B cell (primary cell): ENCODE measurements at regions not wholly inside any gene's neighbourhood (a gene's known extent, or its start where the extent isn't known, plus 50 kb on each side); places are given as distances from the start of the nearest gene placed in this dataset.

ENCODE experiments used
- ATAC-seq: fragments of 200-7000 bp; cut with Tn5 transposase; one replicate; pipeline ENCODE4 v1.10.0; 2021; ENCODE audit warnings: low read depth, mild to moderate bottlenecking, moderate number of reproducible peaks, moderate library complexity
- CTCF ChIA-PET: fragments of 350-600 bp; sonication (Branson Sonifier 250); formaldehyde crosslinking; loops from one replicate; lab custom pipeline; 2021; ENCODE audit warnings: antibody characterized with exemption, inconsistent platforms; lab: Charles Lee
- POLR2A ChIA-PET: fragments of 350-600 bp; sonication (Branson Sonifier 250); formaldehyde crosslinking; loops from one replicate; lab custom pipeline; 2021; ENCODE audit warnings: antibody characterized with exemption; lab: Charles Lee
- DNase-seq: peaks from one replicate; pipeline ENCODE4 v3.0.0; 2013
- H2AFZ ChIP-seq: 2 replicates; pipeline ENCODE4 v1.6.1; 2012; ENCODE audit warnings: mild to moderate bottlenecking, low read depth, low read length; ENCODE audit not compliant: insufficient read depth, poor library complexity, severe bottlenecking
- H3K27ac ChIP-seq, 2 donors: 1 replicate in 1 of 2; 2 replicates in 1 of 2; pipeline ENCODE4 v1.5.1; 2012 to 2013; ENCODE audit warnings: low read length in 2 of 2, mild to moderate bottlenecking in 2 of 2, moderate library complexity in 1 of 2
- H3K27me3 ChIP-seq, 4 experiments: fragments of 200-600 bp in 1 of 4; sonication (generic) in 1 of 4; replicated peaks in 1 of 4; 1 replicate in 2 of 4; 2 replicates in 2 of 4; pipeline versions ENCODE4 v1.6.1 to v1.7.0; 2013 to 2016; ENCODE audit warnings: low read length in 3 of 4, mild to moderate bottlenecking in 2 of 4, mixed read lengths in 1 of 4, moderate library complexity in 1 of 4; ENCODE audit not compliant: insufficient read depth in 4 of 4, control insufficient read depth in 3 of 4; ENCODE audit errors: control extremely low read depth in 1 of 4
- H3K36me3 ChIP-seq, 2 experiments: replicated peaks in 1 of 2; 1 replicate in 1 of 2; 2 replicates in 1 of 2; pipeline versions ENCODE4 v1.6.1 to v1.7.1; 2013; ENCODE audit warnings: low read length in 1 of 2; ENCODE audit not compliant: insufficient read depth in 2 of 2, control insufficient read depth in 1 of 2; ENCODE audit errors: control extremely low read depth in 1 of 2, extremely low read depth in 1 of 2
- H3K4me1 ChIP-seq, 2 donors: fragments of 200-600 bp in 1 of 2; sonication (generic) in 1 of 2; 1 replicate in 1 of 2; 2 replicates in 1 of 2; pipeline versions ENCODE4 v1.5.1 to v1.6.1; 2013 to 2017; ENCODE audit warnings: low read length in 2 of 2; ENCODE audit not compliant: control insufficient read depth in 2 of 2, insufficient read depth in 2 of 2
- H3K4me2 ChIP-seq: replicated peaks from 2 replicates; pipeline ENCODE3; 2012; ENCODE audit warnings: mild to moderate bottlenecking, low read depth, low read length; ENCODE audit not compliant: poor library complexity, severe bottlenecking
- H3K4me3 ChIP-seq, 5 experiments: fragments of 200-600 bp in 1 of 5; sonication (generic) in 1 of 5; 1 replicate in 3 of 5; 2 replicates in 2 of 5; pipeline versions ENCODE4 v1.5.1 to v1.7.0; 2011 to 2016; ENCODE audit warnings: low read length in 4 of 5, mild to moderate bottlenecking in 4 of 5, low read depth in 2 of 5, control low read depth in 1 of 5, moderate library complexity in 1 of 5; ENCODE audit not compliant: insufficient read depth in 1 of 5; ENCODE audit errors: control extremely low read depth in 1 of 5, extremely low read depth in 1 of 5
- H3K79me2 ChIP-seq: fragments of 200-600 bp; sonication (generic); one replicate; pipeline ENCODE4 v1.6.0; 2016; ENCODE audit warnings: low read length; ENCODE audit not compliant: control insufficient read depth, insufficient read depth
- H3K9ac ChIP-seq: fragments of 200-600 bp; sonication (generic); 2 replicates; pipeline ENCODE4 v1.6.1; 2017; ENCODE audit warnings: mild to moderate bottlenecking, low read length, moderate library complexity
- H3K9me3 ChIP-seq, 3 donors: one replicate each; pipeline versions ENCODE4 v1.6.1 to v1.7.1; 2013; ENCODE audit warnings: low read length in 2 of 3; ENCODE audit not compliant: control insufficient read depth in 2 of 3, insufficient read depth in 1 of 3; ENCODE audit errors: control extremely low read depth in 1 of 3
- H4K20me1 ChIP-seq: 2 replicates; pipeline ENCODE4 v1.6.0; 2012; ENCODE audit warnings: mild to moderate bottlenecking, low read length; ENCODE audit not compliant: insufficient read depth, control insufficient read depth, poor library complexity, severe bottlenecking
- H3K27ac Mint-ChIP-seq: one replicate; pipeline ENCODE4 v1.8.0; 2021; ENCODE audit warnings: mixed read lengths
- H3K27me3 Mint-ChIP-seq: one replicate; pipeline ENCODE4 v1.8.0; 2021; ENCODE audit warnings: mixed read lengths
- H3K4me1 Mint-ChIP-seq: one replicate; pipeline ENCODE4 v1.8.0; 2021; ENCODE audit warnings: mixed read lengths
- H3K4me3 Mint-ChIP-seq: one replicate; pipeline ENCODE4 v1.8.0; 2021; ENCODE audit warnings: mixed read lengths
- H3K9me3 Mint-ChIP-seq: one replicate; pipeline ENCODE4 v1.8.0; 2022; ENCODE audit warnings: mixed read lengths; ENCODE audit not compliant: insufficient read depth
- EZH2 ChIP-seq: IDR thresholded peaks from 2 replicates; pipeline ENCODE4 v1.6.1; 2012; ENCODE audit warnings: borderline replicate concordance, low read depth, mild to moderate bottlenecking, moderate library complexity, low read length; ENCODE audit not compliant: insufficient read depth, poor library complexity, severe bottlenecking
- WGBS: methylation state at CpG from one replicate; pipeline ENCODE4 v1.1.5; 2013; ENCODE audit warnings: missing lambda C conversion rate; ENCODE audit not compliant: insufficient coverage; 5-methylcytosine and 5-hydroxymethylcytosine counted together
- intact Hi-C: fragments of 100-400 bp; cut with micrococcal nuclease; formaldehyde crosslinking; loops from one replicate; pipeline ENCODE4 v1.10.0; 2022
- TF ChIP-seq, protein P1 (sequence below): fragments of 200-600 bp; IDR thresholded peaks from one replicate; pipeline ENCODE4 v1.8.0; 2022; ENCODE audit warnings: antibody characterized with exemption, mild to moderate bottlenecking

DNA sequence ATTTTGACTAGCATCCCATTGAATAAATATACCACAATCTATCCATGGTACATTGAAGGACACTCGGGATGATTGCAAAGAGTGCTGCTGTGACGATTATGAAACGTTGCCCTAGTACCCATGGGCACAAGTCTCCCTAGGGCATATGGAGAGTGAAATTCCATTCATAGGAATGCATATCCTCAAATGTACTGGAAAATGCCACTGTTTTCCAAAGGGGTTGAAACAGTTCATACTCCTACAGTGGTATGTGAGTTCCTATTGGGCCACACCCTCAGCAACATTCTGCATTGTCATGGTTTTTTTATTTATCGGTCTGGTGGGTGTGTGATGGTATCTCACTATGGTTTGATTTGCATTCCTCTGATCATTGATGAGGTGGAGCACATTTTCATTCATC, 130.6 kb downstream of the TWIST2 start:
- DNase-seq: no peak
- ATAC-seq: no peak

DNA sequence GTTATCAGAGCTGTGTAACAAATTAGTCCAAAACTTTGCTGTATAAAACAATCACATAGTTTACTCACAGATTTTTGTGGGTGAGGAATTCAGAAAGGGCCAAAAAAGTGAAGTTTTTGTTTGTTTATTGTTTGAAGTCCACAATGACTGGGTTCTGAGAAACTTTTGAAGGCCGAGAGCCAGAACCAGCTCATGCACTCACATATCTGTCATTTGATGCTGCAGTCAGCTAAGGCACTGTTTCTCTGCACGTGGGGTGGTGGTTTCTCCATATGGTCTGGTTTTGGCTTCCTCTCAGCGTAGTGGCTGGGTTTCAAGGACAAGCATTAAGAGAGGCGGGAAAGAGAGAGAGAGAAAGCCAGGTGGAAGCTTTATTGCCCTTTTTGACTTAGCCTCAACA, 131.8 kb downstream of the TWIST2 start:
- Histone ChIP-seq H3K4me1 (no peaks in the 10 kb centered on the region), H3K9ac (no peak overlapping the region), H3K27ac (no peak overlapping the region), H3K36me3 (no peaks in the 10 kb centered on the region), H3K9me3 (peaks cover 0 to 9% (median 5%) of the 10 kb centered on the region in 3 donors), H2AFZ (no peak overlapping the region), H3K27me3 (peaks cover 0 to 2% (median 0%) of the 10 kb centered on the region in 4 experiments), H3K4me3 (no peak overlapping the region), H4K20me1 (no peaks in the 10 kb centered on the region), H3K4me2 (no peak overlapping the region), H3K79me2 (no peaks in the 10 kb centered on the region)
- TF ChIP-seq, protein P1, sequence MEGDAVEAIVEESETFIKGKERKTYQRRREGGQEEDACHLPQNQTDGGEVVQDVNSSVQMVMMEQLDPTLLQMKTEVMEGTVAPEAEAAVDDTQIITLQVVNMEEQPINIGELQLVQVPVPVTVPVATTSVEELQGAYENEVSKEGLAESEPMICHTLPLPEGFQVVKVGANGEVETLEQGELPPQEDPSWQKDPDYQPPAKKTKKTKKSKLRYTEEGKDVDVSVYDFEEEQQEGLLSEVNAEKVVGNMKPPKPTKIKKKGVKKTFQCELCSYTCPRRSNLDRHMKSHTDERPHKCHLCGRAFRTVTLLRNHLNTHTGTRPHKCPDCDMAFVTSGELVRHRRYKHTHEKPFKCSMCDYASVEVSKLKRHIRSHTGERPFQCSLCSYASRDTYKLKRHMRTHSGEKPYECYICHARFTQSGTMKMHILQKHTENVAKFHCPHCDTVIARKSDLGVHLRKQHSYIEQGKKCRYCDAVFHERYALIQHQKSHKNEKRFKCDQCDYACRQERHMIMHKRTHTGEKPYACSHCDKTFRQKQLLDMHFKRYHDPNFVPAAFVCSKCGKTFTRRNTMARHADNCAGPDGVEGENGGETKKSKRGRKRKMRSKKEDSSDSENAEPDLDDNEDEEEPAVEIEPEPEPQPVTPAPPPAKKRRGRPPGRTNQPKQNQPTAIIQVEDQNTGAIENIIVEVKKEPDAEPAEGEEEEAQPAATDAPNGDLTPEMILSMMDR: no peak
- no peak for TF ChIP-seq EZH2
- intact Hi-C loops: no loop called here
- ATAC-seq (no peak), DNase-seq (no peak)
- Mint-ChIP-seq H3K27me3 (peaks cover 3% of the 10 kb centered on the region), H3K9me3 (peaks cover 12% of the 10 kb centered on the region), H3K4me3 (no peak overlapping the region), H3K27ac (peak overlapping the region; percentile 5), H3K4me1 (no peaks in the 10 kb centered on the region)
- 73% methylated on average over 2 of the region's 4 CpGs for WGBS
- ChIA-PET POLR2A (no interaction called here), CTCF (no interaction called here)

More for the DNA sequence above, 130.6 kb downstream of the TWIST2 start:
- no peak for TF ChIP-seq EZH2
- TF ChIP-seq, protein P1: no peak
- Histone ChIP-seq H3K36me3 (no peaks in the 10 kb centered on the region), H4K20me1 (no peaks in the 10 kb centered on the region), H3K27me3 (peaks cover 0 to 5% (median 0%) of the 10 kb centered on the region in 4 experiments), H3K4me3 (no peak overlapping the region), H3K9me3 (peaks cover 0 to 9% (median 8%) of the 10 kb centered on the region in 3 donors), H3K4me2 (no peak overlapping the region), H3K27ac (no peak overlapping the region), H2AFZ (no peak overlapping the region), H3K9ac (no peak overlapping the region), H3K79me2 (no peaks in the 10 kb centered on the region), H3K4me1 (no peaks in the 10 kb centered on the region)
- ChIA-PET POLR2A (no interaction called here), CTCF (no interaction called here)
- Mint-ChIP-seq H3K4me1 (no peaks in the 10 kb centered on the region), H3K27me3 (peaks cover 5% of the 10 kb centered on the region), H3K4me3 (no peak overlapping the region), H3K27ac (no peak overlapping the region), H3K9me3 (peaks cover 12% of the 10 kb centered on the region)
- intact Hi-C loops: no loop called here
- 89% methylated on average over 3 of the region's 4 CpGs for WGBS
